Osteoblast (primary cell): ENCODE measurements at regions not wholly inside any gene's neighbourhood (a gene's known extent, or its start where the extent isn't known, plus 50 kb on each side); places are given as distances from the start of the nearest gene placed in this dataset.

Experiments
- DNase-seq: peaks from one replicate; pipeline ENCODE4 v3.0.0; 2011; ENCODE audit warnings: low spot score, mixed read lengths; ENCODE audit not compliant: insufficient read length; ENCODE audit errors: missing footprints
- H2AFZ ChIP-seq: 2 replicates; pipeline ENCODE4 v1.6.0; 2011; ENCODE audit warnings: mild to moderate bottlenecking, low read length
- H3K27ac ChIP-seq: 2 replicates; pipeline ENCODE4 v1.5.1; 2011; ENCODE audit warnings: mild to moderate bottlenecking, low read depth, low read length, moderate library complexity
- H3K27me3 ChIP-seq: 2 replicates; pipeline ENCODE4 v1.6.0; 2012; ENCODE audit warnings: mild to moderate bottlenecking, control low read depth, inconsistent platforms, low read length, moderate library complexity; ENCODE audit not compliant: insufficient read depth
- H3K36me3 ChIP-seq: 2 replicates; pipeline ENCODE4 v1.5.1; 2011; ENCODE audit warnings: mild to moderate bottlenecking, low read length, control low read depth, moderate library complexity; ENCODE audit not compliant: insufficient read depth
- H3K4me1 ChIP-seq: 2 replicates; pipeline ENCODE4 v1.5.1; 2011; ENCODE audit warnings: mild to moderate bottlenecking, low read length, control low read depth, moderate library complexity; ENCODE audit not compliant: insufficient read depth
- H3K4me2 ChIP-seq: 2 replicates; pipeline ENCODE4 v1.6.0; 2011; ENCODE audit warnings: mild to moderate bottlenecking, low read length; ENCODE audit not compliant: insufficient read depth
- H3K4me3 ChIP-seq: fragments of 200-600 bp; sonication (generic); 3 replicates; pipeline ENCODE4 v1.5.1; 2012; ENCODE audit warnings: mild to moderate bottlenecking, low read length, inconsistent platforms; ENCODE audit not compliant: insufficient read depth
- H3K79me2 ChIP-seq: 2 replicates; pipeline ENCODE4 v1.6.0; 2012; ENCODE audit warnings: mild to moderate bottlenecking, low read length, control low read depth, inconsistent platforms; ENCODE audit not compliant: insufficient read depth
- H3K9me3 ChIP-seq: 2 replicates; pipeline ENCODE4 v1.5.1; 2011; ENCODE audit warnings: low read depth, low read length, control low read depth
- H4K20me1 ChIP-seq: 2 replicates; pipeline ENCODE4 v1.6.0; 2012; ENCODE audit warnings: mild to moderate bottlenecking, low read length, control low read depth; ENCODE audit not compliant: insufficient read depth
- TF ChIP-seq, protein P1 (sequence below): IDR thresholded peaks from 2 replicates; pipeline ENCODE4 v1.5.1; 2011; ENCODE audit warnings: mild to moderate bottlenecking, low read depth, low read length, moderate library complexity; ENCODE audit errors: extremely low read depth

- TF ChIP-seq, protein P1, sequence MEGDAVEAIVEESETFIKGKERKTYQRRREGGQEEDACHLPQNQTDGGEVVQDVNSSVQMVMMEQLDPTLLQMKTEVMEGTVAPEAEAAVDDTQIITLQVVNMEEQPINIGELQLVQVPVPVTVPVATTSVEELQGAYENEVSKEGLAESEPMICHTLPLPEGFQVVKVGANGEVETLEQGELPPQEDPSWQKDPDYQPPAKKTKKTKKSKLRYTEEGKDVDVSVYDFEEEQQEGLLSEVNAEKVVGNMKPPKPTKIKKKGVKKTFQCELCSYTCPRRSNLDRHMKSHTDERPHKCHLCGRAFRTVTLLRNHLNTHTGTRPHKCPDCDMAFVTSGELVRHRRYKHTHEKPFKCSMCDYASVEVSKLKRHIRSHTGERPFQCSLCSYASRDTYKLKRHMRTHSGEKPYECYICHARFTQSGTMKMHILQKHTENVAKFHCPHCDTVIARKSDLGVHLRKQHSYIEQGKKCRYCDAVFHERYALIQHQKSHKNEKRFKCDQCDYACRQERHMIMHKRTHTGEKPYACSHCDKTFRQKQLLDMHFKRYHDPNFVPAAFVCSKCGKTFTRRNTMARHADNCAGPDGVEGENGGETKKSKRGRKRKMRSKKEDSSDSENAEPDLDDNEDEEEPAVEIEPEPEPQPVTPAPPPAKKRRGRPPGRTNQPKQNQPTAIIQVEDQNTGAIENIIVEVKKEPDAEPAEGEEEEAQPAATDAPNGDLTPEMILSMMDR: no peak
- Histone ChIP-seq H4K20me1 (no peaks in the 10 kb centered on the region), H3K4me1 (peaks cover 18% of the 10 kb centered on the region), H3K27ac (no peak overlapping the region), H3K79me2 (no peaks in the 10 kb centered on the region), H3K36me3 (no peaks in the 10 kb centered on the region), H3K27me3 (peaks cover 8% of the 10 kb centered on the region), H2AFZ (no peak overlapping the region), H3K9me3 (no peaks in the 10 kb centered on the region), H3K4me3 (no peak overlapping the region), H3K4me2 (no peak overlapping the region)
- DNase-seq: no peak
These were observed 110.1 kb upstream of the BCL2L14 start for GRCh38 chr12:11960646-11961045.

DNA sequence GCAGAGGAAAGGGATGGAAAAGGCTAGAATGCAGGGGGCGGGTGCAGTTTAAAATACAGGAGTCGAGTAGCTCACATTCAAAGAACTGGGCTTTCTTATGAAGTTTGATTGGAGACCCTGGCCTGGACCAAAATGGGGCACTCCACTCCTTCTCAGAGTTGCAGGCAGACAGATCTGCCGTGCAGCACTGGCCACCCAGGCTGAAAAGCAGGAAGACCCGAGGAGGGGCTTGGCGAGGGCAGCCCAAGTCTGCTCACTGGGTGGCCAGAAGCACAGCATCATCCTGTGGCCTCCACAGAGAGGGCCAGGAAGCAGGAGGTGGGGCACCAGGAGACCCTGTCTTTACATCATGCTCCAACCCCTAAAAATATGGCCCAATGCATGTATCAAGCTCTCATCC lies 109.1 kb upstream of the BCL2L14 start:
- Histone ChIP-seq H3K4me1 (peaks cover 18% of the 10 kb centered on the region), H3K27me3 (no peaks in the 10 kb centered on the region), H3K79me2 (no peaks in the 10 kb centered on the region), H3K36me3 (no peaks in the 10 kb centered on the region), H3K27ac (no peak overlapping the region), H3K4me3 (no peak overlapping the region), H3K4me2 (no peak overlapping the region), H4K20me1 (no peaks in the 10 kb centered on the region), H3K9me3 (no peaks in the 10 kb centered on the region), H2AFZ (no peak overlapping the region)
- TF ChIP-seq, protein P1: no peak
- no peak for DNase-seq

DNA sequence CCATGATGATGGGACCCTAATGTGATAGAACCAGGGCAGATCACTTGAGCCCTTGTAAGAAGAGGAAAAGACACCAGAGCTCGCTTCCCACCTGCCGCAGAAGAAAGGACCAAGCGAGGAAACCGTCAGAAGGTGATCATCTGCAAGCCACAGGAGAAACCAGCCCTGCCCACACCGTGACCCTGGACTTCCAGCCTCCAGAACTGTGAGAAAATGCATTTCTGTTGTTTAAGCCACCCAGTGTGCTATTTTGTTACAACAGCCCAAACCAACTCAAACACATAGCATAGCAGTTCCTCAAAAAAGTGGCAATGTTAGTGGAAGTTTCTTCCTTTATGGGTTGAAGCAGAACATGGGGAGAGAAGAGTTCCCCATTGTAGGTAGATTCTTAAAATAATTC lies 107.9 kb upstream of the BCL2L14 start:
- Histone ChIP-seq H3K4me2 (no peak overlapping the region), H3K4me1 (peaks cover 18% of the 10 kb centered on the region), H3K36me3 (no peaks in the 10 kb centered on the region), H3K27ac (no peak overlapping the region), H2AFZ (no peak overlapping the region), H3K27me3 (no peaks in the 10 kb centered on the region), H3K4me3 (no peak overlapping the region), H3K79me2 (no peaks in the 10 kb centered on the region), H3K9me3 (no peaks in the 10 kb centered on the region), H4K20me1 (no peaks in the 10 kb centered on the region)
- DNase-seq: no peak
- TF ChIP-seq, protein P1: no peak

DNA sequence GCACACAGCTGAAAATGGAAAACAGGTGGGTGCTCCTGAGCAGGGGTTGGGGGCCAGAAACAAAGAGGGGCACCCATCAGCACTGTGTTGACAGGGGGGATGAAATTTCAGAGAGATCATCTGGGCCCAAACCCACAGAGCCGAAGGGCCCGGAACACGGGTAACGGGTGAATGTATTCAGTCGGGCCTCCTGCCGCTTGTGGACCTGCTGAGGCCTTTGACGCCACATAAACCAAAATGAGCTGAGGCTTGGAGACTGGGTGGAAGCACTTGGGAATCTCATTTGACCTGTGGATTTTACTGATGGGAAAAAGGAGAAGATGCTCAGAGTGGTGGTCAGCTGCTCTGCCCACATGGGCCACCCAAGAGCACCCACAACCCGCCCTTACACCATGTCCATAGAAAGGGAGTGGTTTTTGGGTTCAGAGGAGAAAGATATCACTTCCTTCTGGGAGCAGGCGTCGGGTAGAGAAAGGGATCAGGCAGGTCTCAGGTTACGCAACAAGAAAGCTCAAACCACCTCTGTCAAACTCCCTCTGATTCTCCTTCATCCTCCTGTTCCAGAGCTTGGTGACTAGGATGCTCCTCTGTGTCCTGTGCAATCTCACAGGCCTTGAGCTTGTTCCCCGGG lies 106.8 kb upstream of the BCL2L14 start:
- DNase-seq: no peak
- no peak overlapping the region for H3K4me2 ChIP-seq
- H3K4me3 ChIP-seq: no peak overlapping the region
- H3K4me1 ChIP-seq: peaks cover 7% of the 10 kb centered on the region
- no peaks in the 10 kb centered on the region for H3K79me2 ChIP-seq
- H3K27ac ChIP-seq: no peak overlapping the region
- no peaks in the 10 kb centered on the region for H3K27me3 ChIP-seq
- TF ChIP-seq, protein P1: no peak
- H4K20me1 ChIP-seq: no peaks in the 10 kb centered on the region
- H3K9me3 ChIP-seq: no peaks in the 10 kb centered on the region
- no peak overlapping the region for H2AFZ ChIP-seq
- H3K36me3 ChIP-seq: no peaks in the 10 kb centered on the region
